Body of pancreas (tissue), 4 donors: ENCODE measurements at regions not wholly inside any gene's neighbourhood (a gene's known extent, or its start where the extent isn't known, plus 50 kb on each side); places are given as distances from the start of the nearest gene placed in this dataset.

Experiments
- POLR2A ChIP-seq, 3 donors: fragments of 450-650 bp; IDR thresholded peaks; one replicate each; pipeline ENCODE4 v1.6.1; 2016; ENCODE audit warnings: antibody characterized with exemption in 3 of 3, mild to moderate bottlenecking in 2 of 3
- TF ChIP-seq, protein P1 (sequence below), 7 experiments: fragments of 450-650 bp in 4 of 7; fragments of 200-600 bp in 3 of 7; sonication (generic) in 3 of 7; IDR thresholded peaks; one replicate each; pipeline ENCODE4 v1.5.1; 2016 to 2019; ENCODE audit warnings: antibody characterized with exemption in 7 of 7

DNA sequence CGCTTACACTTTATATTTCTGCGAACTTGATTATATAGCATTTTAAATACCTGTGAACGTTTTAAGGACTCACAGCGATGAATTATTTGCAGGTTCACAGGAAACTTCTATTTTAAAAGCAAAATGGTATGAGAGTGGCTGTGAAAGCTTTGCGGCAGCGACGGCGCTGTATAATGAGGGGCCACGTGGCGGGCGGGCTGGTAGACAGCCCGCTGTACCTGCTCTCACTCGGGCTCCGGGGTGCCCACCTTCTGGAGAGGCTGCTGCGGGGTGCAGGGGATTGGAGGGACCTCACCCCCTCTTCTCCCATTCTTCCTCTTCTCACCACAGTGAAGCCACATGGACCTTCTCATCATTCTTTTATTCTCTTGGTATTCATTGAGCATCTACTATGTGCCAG lies 164.2 kb upstream of the MYL2 start:
- TF ChIP-seq, protein P1, sequence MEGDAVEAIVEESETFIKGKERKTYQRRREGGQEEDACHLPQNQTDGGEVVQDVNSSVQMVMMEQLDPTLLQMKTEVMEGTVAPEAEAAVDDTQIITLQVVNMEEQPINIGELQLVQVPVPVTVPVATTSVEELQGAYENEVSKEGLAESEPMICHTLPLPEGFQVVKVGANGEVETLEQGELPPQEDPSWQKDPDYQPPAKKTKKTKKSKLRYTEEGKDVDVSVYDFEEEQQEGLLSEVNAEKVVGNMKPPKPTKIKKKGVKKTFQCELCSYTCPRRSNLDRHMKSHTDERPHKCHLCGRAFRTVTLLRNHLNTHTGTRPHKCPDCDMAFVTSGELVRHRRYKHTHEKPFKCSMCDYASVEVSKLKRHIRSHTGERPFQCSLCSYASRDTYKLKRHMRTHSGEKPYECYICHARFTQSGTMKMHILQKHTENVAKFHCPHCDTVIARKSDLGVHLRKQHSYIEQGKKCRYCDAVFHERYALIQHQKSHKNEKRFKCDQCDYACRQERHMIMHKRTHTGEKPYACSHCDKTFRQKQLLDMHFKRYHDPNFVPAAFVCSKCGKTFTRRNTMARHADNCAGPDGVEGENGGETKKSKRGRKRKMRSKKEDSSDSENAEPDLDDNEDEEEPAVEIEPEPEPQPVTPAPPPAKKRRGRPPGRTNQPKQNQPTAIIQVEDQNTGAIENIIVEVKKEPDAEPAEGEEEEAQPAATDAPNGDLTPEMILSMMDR (IDR thresholded peaks at IDR 0.05) = no peak
- no peak for TF ChIP-seq POLR2A (IDR thresholded peaks at IDR 0.05)
